ENCODE measurements at regions not wholly inside any gene's neighbourhood (a gene's known extent, or its start where the extent isn't known, plus 50 kb on each side); places are given as distances from the start of the nearest gene placed in this dataset.

GRCh38 chr15:66936861-66937582, 128.4 kb upstream of the SMAD3 start:
- DNase-seq (ENCODE audit: low spot score) = no peak
- Histone ChIP-seq H3K4me3 (peak overlapping the region; percentile 30 to 40), H3K9me3 (peaks cover 0 to 6% of the 10 kb centered on the region in 2 donors), H3K4me1 (peaks cover 0 to 23% of the 10 kb centered on the region in 2 donors), H3K27ac (peak overlapping the region; percentile 45 to 50), H3K27me3 (no peaks in the 10 kb centered on the region), H3K36me3 (no peaks in the 10 kb centered on the region)
- no peak for TF ChIP-seq CTCF (IDR thresholded peaks at IDR 0.05)

GRCh38 chr15:66937588-66937987, 127.8 kb upstream of the SMAD3 start:
- Histone ChIP-seq H3K4me1 (peaks cover 0 to 19% of the 10 kb centered on the region in 2 donors), H3K27me3 (no peaks in the 10 kb centered on the region), H3K36me3 (no peaks in the 10 kb centered on the region), H3K9me3 (peaks cover 0 to 6% of the 10 kb centered on the region in 2 donors), H3K4me3 (no peak overlapping the region), H3K27ac (no peak overlapping the region)
- DNase-seq (ENCODE audit: low spot score) = no peak
- TF ChIP-seq CTCF (IDR thresholded peaks at IDR 0.05) = no peak

GRCh38 chr15:66938114-66938830, 127.1 kb upstream of the SMAD3 start:
- Histone ChIP-seq H3K36me3 (no peaks in the 10 kb centered on the region), H3K4me3 (no peak overlapping the region), H3K27me3 (no peaks in the 10 kb centered on the region), H3K4me1 (peaks cover 0 to 19% of the 10 kb centered on the region in 2 donors), H3K27ac (no peak overlapping the region), H3K9me3 (peaks cover 0 to 6% of the 10 kb centered on the region in 2 donors)
- no peak for DNase-seq (ENCODE audit: low spot score)
- no peak for TF ChIP-seq CTCF (IDR thresholded peaks at IDR 0.05)

- H3K36me3 ChIP-seq = no peaks in the 10 kb centered on the region
- TF ChIP-seq CTCF (IDR thresholded peaks at IDR 0.05) = no peak
These were observed 126.4 kb upstream of the SMAD3 start for GRCh38 chr15:66939016-66939415.

GRCh38 chr15:66939451-66940023, 125.9 kb upstream of the SMAD3 start:
- H3K27ac ChIP-seq = no peak overlapping the region
- no peaks in the 10 kb centered on the region for H3K36me3 ChIP-seq
- peaks cover 0 to 19% of the 10 kb centered on the region in 2 donors for H3K4me1 ChIP-seq
- H3K27me3 ChIP-seq = no peaks in the 10 kb centered on the region
- H3K9me3 ChIP-seq = no peaks in the 10 kb centered on the region
- H3K4me3 ChIP-seq = no peak overlapping the region
- no peak for DNase-seq (ENCODE audit: low spot score)
- no peak for TF ChIP-seq CTCF (IDR thresholded peaks at IDR 0.05)

More at GRCh38 chr15:66939016-66939415, 126.4 kb upstream of the SMAD3 start:
- DNase-seq (ENCODE audit: low spot score) = no peak
- H3K27me3 ChIP-seq = no peaks in the 10 kb centered on the region
- H3K27ac ChIP-seq = no peak overlapping the region
- no peaks in the 10 kb centered on the region for H3K9me3 ChIP-seq
- H3K4me1 ChIP-seq = peaks cover 0 to 19% of the 10 kb centered on the region in 2 donors
- H3K4me3 ChIP-seq = no peak overlapping the region
